CD4-positive, alpha-beta T cell (primary cell): ENCODE measurements at regions not wholly inside any gene's neighbourhood (a gene's known extent, or its start where the extent isn't known, plus 50 kb on each side); places are given as distances from the start of the nearest gene placed in this dataset.
A peak's percentile ranks its signal among the peaks of the same experiment; 100 is the strongest.

Experiments
- ATAC-seq: fragments of 200-7000 bp; cut with Tn5 transposase; one replicate; pipeline ENCODE4 v1.10.0; 2022; ENCODE audit warnings: mild to moderate bottlenecking; ENCODE audit not compliant: poor library complexity
- CTCF ChIA-PET: fragments of 350-600 bp; sonication (Branson Sonifier 250); formaldehyde crosslinking; loops from one replicate; lab custom pipeline; 2021; ENCODE audit warnings: antibody characterized with exemption, inconsistent platforms; lab: Charles Lee
- POLR2A ChIA-PET: fragments of 350-600 bp; sonication (Branson Sonifier 250); formaldehyde crosslinking; loops from one replicate; lab custom pipeline; 2021; ENCODE audit warnings: antibody characterized with exemption, inconsistent platforms; lab: Charles Lee
- DNase-seq, 14 experiments: peaks; one replicate each; pipeline ENCODE4 v3.0.0-alpha.2; 2013 to 2020; ENCODE audit warnings: mixed read lengths in 2 of 14
- H3K27ac ChIP-seq, 2 donors: one replicate each; pipeline versions ENCODE4 v1.5.1 to v1.7.0; 2013; ENCODE audit warnings: low read length in 2 of 2, low read depth in 1 of 2, mild to moderate bottlenecking in 1 of 2
- H3K27me3 ChIP-seq, 2 experiments: 1 replicate in 1 of 2; 2 replicates in 1 of 2; pipeline versions ENCODE4 v1.6.1 to v1.7.0; 2013; ENCODE audit warnings: low read length in 2 of 2, control low read depth in 1 of 2, mild to moderate bottlenecking in 1 of 2, moderate library complexity in 1 of 2; ENCODE audit not compliant: insufficient read depth in 2 of 2, control insufficient read depth in 1 of 2
- H3K36me3 ChIP-seq: one replicate; pipeline ENCODE4 v1.6.1; 2013; ENCODE audit warnings: low read length, control low read depth; ENCODE audit not compliant: insufficient read depth
- H3K4me1 ChIP-seq: one replicate; pipeline ENCODE4 v1.6.1; 2013; ENCODE audit warnings: low read length, control low read depth; ENCODE audit not compliant: insufficient read depth
- H3K4me3 ChIP-seq: one replicate; pipeline ENCODE4 v1.5.1; 2013; ENCODE audit warnings: mild to moderate bottlenecking, low read length, moderate library complexity
- H3K9me3 ChIP-seq, 2 experiments: 1 replicate in 1 of 2; 2 replicates in 1 of 2; pipeline versions ENCODE4 v1.6.1 to v1.7.0; 2013; ENCODE audit warnings: low read length in 2 of 2, mild to moderate bottlenecking in 2 of 2, control low read depth in 1 of 2, moderate library complexity in 1 of 2; ENCODE audit not compliant: control insufficient read depth in 1 of 2, insufficient read depth in 1 of 2
- H3K27ac Mint-ChIP-seq: one replicate; pipeline ENCODE4 v1.8.0; 2020; ENCODE audit warnings: mixed read lengths
- H3K27me3 Mint-ChIP-seq: one replicate; pipeline ENCODE4 v1.8.0; 2021; ENCODE audit warnings: mixed read lengths
- H3K36me3 Mint-ChIP-seq: one replicate; pipeline ENCODE4 v1.8.0; 2021; ENCODE audit warnings: low read depth, mixed read lengths
- H3K4me1 Mint-ChIP-seq: one replicate; pipeline ENCODE4 v1.8.0; 2021; ENCODE audit warnings: low read depth, mixed read lengths
- H3K4me3 Mint-ChIP-seq: one replicate; pipeline ENCODE4 v1.8.0; 2020; ENCODE audit warnings: mild to moderate bottlenecking, mixed read lengths
- H3K9me3 Mint-ChIP-seq: one replicate; pipeline ENCODE4 v1.8.0; 2020; ENCODE audit warnings: mixed read lengths
- intact Hi-C, 2 experiments: fragments of 100-400 bp; cut with DNase I in 1 of 2; cut with micrococcal nuclease in 1 of 2; formaldehyde crosslinking; loops; one replicate each; pipeline versions ENCODE4 v1.15.1 to v1.9.0; 2023 to 2025; cut with DNase I, micrococcal nuclease
- TF ChIP-seq, protein P1 (sequence below): fragments of 200-600 bp; IDR thresholded peaks from one replicate; pipeline ENCODE4 v1.8.0; 2022; ENCODE audit warnings: antibody characterized with exemption, mild to moderate bottlenecking

DNA sequence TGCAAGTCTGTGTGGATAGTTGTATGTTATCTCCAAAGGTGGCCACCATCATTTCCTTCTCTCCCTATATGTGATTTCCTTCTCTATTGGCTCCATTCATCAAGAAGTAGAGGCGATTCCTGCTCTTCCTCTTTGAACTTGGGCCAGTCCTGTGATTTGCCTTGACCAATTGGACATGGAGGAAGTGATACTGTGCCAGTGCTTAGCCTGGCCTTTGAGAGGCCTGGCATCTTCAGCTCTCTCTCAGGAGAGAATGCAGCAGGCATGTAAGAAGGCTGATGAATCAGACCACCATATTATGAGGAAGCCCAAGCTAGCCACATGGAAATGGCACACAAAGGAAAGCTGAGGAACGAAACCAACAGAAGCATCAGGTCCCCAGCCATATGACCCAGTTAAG, 195.0 kb upstream of the SVIL start:
- H3K27me3 ChIP-seq: no peaks in the 10 kb centered on the region
- H3K36me3 Mint-ChIP-seq: no peaks in the 10 kb centered on the region
- no peak overlapping the region for H3K27ac ChIP-seq
- ChIA-PET CTCF (no interaction called here), POLR2A (no interaction called here)
- H3K4me3 ChIP-seq: no peak overlapping the region
- intact Hi-C loops: no loop called here
- ATAC-seq (no peak), DNase-seq (no peak)
- no peaks in the 10 kb centered on the region for H3K27me3 Mint-ChIP-seq
- H3K9me3 ChIP-seq: peaks cover 0 to 5% of the 10 kb centered on the region in 2 experiments
- H3K4me3 Mint-ChIP-seq: no peak overlapping the region
- no peak overlapping the region for H3K27ac Mint-ChIP-seq
- H3K9me3 Mint-ChIP-seq: peaks cover 5% of the 10 kb centered on the region
- TF ChIP-seq, protein P1, sequence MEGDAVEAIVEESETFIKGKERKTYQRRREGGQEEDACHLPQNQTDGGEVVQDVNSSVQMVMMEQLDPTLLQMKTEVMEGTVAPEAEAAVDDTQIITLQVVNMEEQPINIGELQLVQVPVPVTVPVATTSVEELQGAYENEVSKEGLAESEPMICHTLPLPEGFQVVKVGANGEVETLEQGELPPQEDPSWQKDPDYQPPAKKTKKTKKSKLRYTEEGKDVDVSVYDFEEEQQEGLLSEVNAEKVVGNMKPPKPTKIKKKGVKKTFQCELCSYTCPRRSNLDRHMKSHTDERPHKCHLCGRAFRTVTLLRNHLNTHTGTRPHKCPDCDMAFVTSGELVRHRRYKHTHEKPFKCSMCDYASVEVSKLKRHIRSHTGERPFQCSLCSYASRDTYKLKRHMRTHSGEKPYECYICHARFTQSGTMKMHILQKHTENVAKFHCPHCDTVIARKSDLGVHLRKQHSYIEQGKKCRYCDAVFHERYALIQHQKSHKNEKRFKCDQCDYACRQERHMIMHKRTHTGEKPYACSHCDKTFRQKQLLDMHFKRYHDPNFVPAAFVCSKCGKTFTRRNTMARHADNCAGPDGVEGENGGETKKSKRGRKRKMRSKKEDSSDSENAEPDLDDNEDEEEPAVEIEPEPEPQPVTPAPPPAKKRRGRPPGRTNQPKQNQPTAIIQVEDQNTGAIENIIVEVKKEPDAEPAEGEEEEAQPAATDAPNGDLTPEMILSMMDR: no peak
- H3K36me3 ChIP-seq: no peaks in the 10 kb centered on the region
- H3K4me1 ChIP-seq: no peaks in the 10 kb centered on the region
- H3K4me1 Mint-ChIP-seq: no peaks in the 10 kb centered on the region

DNA sequence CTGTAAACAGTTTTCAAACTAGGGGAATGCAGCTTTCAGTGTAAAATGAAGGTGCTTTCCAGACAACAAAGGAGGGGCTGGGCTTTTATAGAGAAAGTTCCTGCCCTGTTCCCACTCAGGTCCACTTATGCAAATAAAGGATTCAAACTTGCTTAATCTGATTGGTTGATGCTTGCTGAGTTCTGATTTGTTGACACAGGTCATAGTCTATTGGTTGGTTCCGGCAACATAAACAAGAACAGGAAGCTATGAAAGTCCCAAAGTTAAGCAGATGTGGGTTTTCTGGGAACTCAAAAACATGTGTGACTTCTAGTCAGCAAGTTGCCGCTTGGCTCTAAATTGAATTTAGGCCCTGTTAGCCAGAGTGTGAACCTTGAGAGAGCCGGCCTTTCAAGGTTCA, 194.2 kb upstream of the SVIL start:
- ATAC-seq: no peak
- Histone ChIP-seq H3K36me3 (no peaks in the 10 kb centered on the region), H3K4me1 (no peaks in the 10 kb centered on the region), H3K27me3 (no peaks in the 10 kb centered on the region), H3K4me3 (no peak overlapping the region), H3K27ac (no peak overlapping the region), H3K9me3 (peaks cover 0 to 5% of the 10 kb centered on the region in 2 experiments)
- DNase-seq: no peak
- CTCF ChIA-PET: no interaction called here
- Mint-ChIP-seq H3K27me3 (no peaks in the 10 kb centered on the region), H3K9me3 (peaks cover 5% of the 10 kb centered on the region), H3K4me3 (no peak overlapping the region), H3K4me1 (no peaks in the 10 kb centered on the region), H3K36me3 (no peaks in the 10 kb centered on the region), H3K27ac (no peak overlapping the region)
- TF ChIP-seq, protein P1: no peak
- intact Hi-C loops: no loop called here
- POLR2A ChIA-PET: no interaction called here

DNA sequence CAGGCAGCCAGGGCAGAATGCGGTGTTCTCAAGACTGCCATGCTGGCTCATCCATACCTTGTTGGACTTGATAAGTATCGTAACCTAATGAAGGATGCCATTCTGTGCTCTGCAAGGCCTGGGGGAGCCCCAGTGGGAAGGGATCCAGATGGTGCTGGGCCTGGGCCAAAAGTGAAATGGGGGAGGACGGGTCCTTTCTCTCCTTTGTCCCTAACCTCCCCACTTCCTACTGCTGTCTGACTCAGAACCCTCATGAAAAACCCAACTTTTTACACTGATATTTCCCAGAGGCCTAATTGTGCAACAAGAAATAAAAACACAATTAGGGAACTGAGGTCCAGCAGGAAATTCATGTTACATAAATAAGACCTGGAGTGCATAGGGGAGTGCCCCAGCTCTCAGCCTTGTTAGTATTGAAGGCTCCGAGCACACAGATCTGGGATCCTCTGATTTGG, 193.7 kb upstream of the SVIL start:
- Histone ChIP-seq H3K36me3 (no peaks in the 10 kb centered on the region), H3K9me3 (peaks cover 0 to 5% of the 10 kb centered on the region in 2 experiments), H3K27ac (no peak overlapping the region), H3K4me3 (no peak overlapping the region), H3K4me1 (no peaks in the 10 kb centered on the region), H3K27me3 (no peaks in the 10 kb centered on the region)
- intact Hi-C loops: no loop called here
- peaks cover 5% of the 10 kb centered on the region for H3K9me3 Mint-ChIP-seq
- CTCF ChIA-PET: no interaction called here
- POLR2A ChIA-PET: no interaction called here
- H3K27ac Mint-ChIP-seq: no peak overlapping the region
- TF ChIP-seq, protein P1: no peak
- H3K36me3 Mint-ChIP-seq: no peaks in the 10 kb centered on the region
- ATAC-seq (no peak), DNase-seq (peak in 2 of 14 experiments; percentile 19 to 23)
- H3K4me1 Mint-ChIP-seq: no peaks in the 10 kb centered on the region
- no peaks in the 10 kb centered on the region for H3K27me3 Mint-ChIP-seq
- no peak overlapping the region for H3K4me3 Mint-ChIP-seq
